ENCODE measurements at regions not wholly inside any gene's neighbourhood (a gene's known extent, or its start where the extent isn't known, plus 50 kb on each side); places are given as distances from the start of the nearest gene placed in this dataset.

- peak; percentile 2 for TF ChIP-seq CTCF (conservative IDR thresholded peaks at IDR 0.05; ENCODE audit: low read depth, low read length)
- DNase-seq (ENCODE audit: low read depth) = no peak
- H3K4me3 ChIP-seq (ENCODE audit: low read length) = no peak overlapping the region
Observed at GRCh38 chr11:113540416-113541330, 65.5 kb upstream of the DRD2 start.

GRCh38 chr11:113538451-113539412 lies 63.5 kb upstream of the DRD2 start:
- no peak for DNase-seq (ENCODE audit: low read depth)
- H3K4me3 ChIP-seq (ENCODE audit: low read length) = no peak overlapping the region
- no peak for TF ChIP-seq CTCF (conservative IDR thresholded peaks at IDR 0.05; ENCODE audit: low read depth, low read length)

GRCh38 chr11:113534625-113535024 lies 59.4 kb upstream of the DRD2 start:
- DNase-seq (ENCODE audit: low read depth) = no peak
- TF ChIP-seq CTCF (conservative IDR thresholded peaks at IDR 0.05; ENCODE audit: low read depth, low read length) = no peak
- no peak overlapping the region for H3K4me3 ChIP-seq (ENCODE audit: low read length)

- TF ChIP-seq CTCF (conservative IDR thresholded peaks at IDR 0.05; ENCODE audit: low read depth, low read length) = no peak
- H3K4me3 ChIP-seq (ENCODE audit: low read length) = no peak overlapping the region
- DNase-seq (ENCODE audit: low read depth) = no peak
Observed at GRCh38 chr11:113533425-113533698, 58.2 kb upstream of the DRD2 start.

- no peak overlapping the region for H3K4me3 ChIP-seq (ENCODE audit: low read length)
- peak; percentile 20 for DNase-seq (ENCODE audit: low read depth)
- peak; percentile 97 for TF ChIP-seq CTCF (conservative IDR thresholded peaks at IDR 0.05; ENCODE audit: low read depth, low read length)
Observed at GRCh38 chr11:113532697-113533424, 57.7 kb upstream of the DRD2 start.

GRCh38 chr11:113531575-113532451 lies 56.6 kb upstream of the DRD2 start:
- no peak overlapping the region for H3K4me3 ChIP-seq (ENCODE audit: low read length)
- DNase-seq (ENCODE audit: low read depth) = no peak
- TF ChIP-seq CTCF (conservative IDR thresholded peaks at IDR 0.05; ENCODE audit: low read depth, low read length) = no peak

Data from retinal pigment epithelial cell (primary cell).